WTC11 (cell line): ENCODE measurements at regions not wholly inside any gene's neighbourhood (a gene's known extent, or its start where the extent isn't known, plus 50 kb on each side); places are given as distances from the start of the nearest gene placed in this dataset.
A peak's percentile ranks its signal among the peaks of the same experiment; 100 is the strongest.

Experiments
- ATAC-seq: fragments of 200-7000 bp; cut with Tn5 transposase; 2 replicates; pipeline ENCODE4 v1.10.0; 2021; ENCODE audit warnings: mild to moderate bottlenecking, moderate library complexity
- CTCF ChIA-PET: fragments of 300-600 bp; sonication (Branson Sonifier 250); formaldehyde crosslinking; loops from one replicate; lab custom pipeline; 2021; ENCODE audit warnings: antibody characterized with exemption; lab: Charles Lee
- POLR2A ChIA-PET: fragments of 350-600 bp; sonication (Branson Sonifier 250); formaldehyde crosslinking; loops from one replicate; lab custom pipeline; 2021; ENCODE audit warnings: antibody characterized with exemption; lab: Charles Lee
- DNase-seq: peaks from one replicate; pipeline ENCODE4 v3.0.0; 2021; ENCODE audit warnings: low spot score
- H3K27ac Mint-ChIP-seq: 2 replicates; pipeline ENCODE4 v1.8.0; 2021; ENCODE audit warnings: mixed read lengths
- H3K27me3 Mint-ChIP-seq: 2 replicates; pipeline ENCODE4 v1.8.0; 2021; ENCODE audit warnings: low read depth, mild to moderate bottlenecking, moderate library complexity, mixed read lengths
- H3K36me3 Mint-ChIP-seq: 2 replicates; pipeline ENCODE4 v1.8.0; 2021; ENCODE audit warnings: mixed read lengths
- H3K4me1 Mint-ChIP-seq: 2 replicates; pipeline ENCODE4 v1.8.0; 2022; ENCODE audit warnings: mixed read lengths
- H3K4me3 Mint-ChIP-seq: 2 replicates; pipeline ENCODE4 v1.8.0; 2021; ENCODE audit warnings: mild to moderate bottlenecking, moderate library complexity, mixed read lengths
- H3K9me3 Mint-ChIP-seq: 2 replicates; pipeline ENCODE4 v1.8.0; 2021; ENCODE audit warnings: mixed read lengths
- ATF2 ChIP-seq: sonication (generic); formaldehyde crosslinking; IDR thresholded peaks from 2 replicates; pipeline ENCODE4 v1.8.1; 2022; ENCODE audit warnings: low read depth, missing genetic modification reagents, borderline replicate concordance
- CDX4 ChIP-seq: fragments of 250-450 bp; sonication (Bioruptor Pico); IDR thresholded peaks from 2 replicates; pipeline ENCODE4 v1.9.0; 2021; ENCODE audit warnings: moderate library complexity, mild to moderate bottlenecking, inconsistent platforms, borderline replicate concordance
- E2F1 ChIP-seq: sonication (generic); formaldehyde crosslinking; IDR thresholded peaks from 2 replicates; pipeline ENCODE4 v1.8.0; 2022; ENCODE audit warnings: mild to moderate bottlenecking, missing genetic modification reagents
- IRF1 ChIP-seq: sonication (generic); formaldehyde crosslinking; IDR thresholded peaks from 2 replicates; pipeline ENCODE4 v1.8.0; 2023; ENCODE audit warnings: missing genetic modification reagents
- KAT7 ChIP-seq: sonication (generic); formaldehyde crosslinking; IDR thresholded peaks from 2 replicates; pipeline ENCODE4 v1.8.1; 2023; ENCODE audit warnings: missing genetic modification reagents, mild to moderate bottlenecking, borderline replicate concordance
- NR3C1 ChIP-seq: sonication (generic); formaldehyde crosslinking; conservative IDR thresholded peaks from 2 replicates; pipeline ENCODE4 v1.8.1; 2023; ENCODE audit warnings: low read depth, mild to moderate bottlenecking, missing genetic modification reagents
- PRRX2 ChIP-seq: fragments of 250-450 bp; sonication (Bioruptor Pico); IDR thresholded peaks from 2 replicates; pipeline ENCODE4 v1.8.0; 2021; ENCODE audit warnings: mild to moderate bottlenecking
- RORB ChIP-seq: fragments of 250-450 bp; sonication (Bioruptor Pico); IDR thresholded peaks from 2 replicates; pipeline ENCODE4 v1.9.0; 2021; ENCODE audit warnings: mild to moderate bottlenecking
- STAT6 ChIP-seq: sonication (generic); formaldehyde crosslinking; conservative IDR thresholded peaks from 2 replicates; pipeline ENCODE4 v1.8.1; 2023; ENCODE audit warnings: mild to moderate bottlenecking, low read depth, missing genetic modification reagents, moderate library complexity
- TEAD4 ChIP-seq: sonication (generic); formaldehyde crosslinking; IDR thresholded peaks from 2 replicates; pipeline ENCODE4 v1.8.0; 2022; ENCODE audit warnings: mild to moderate bottlenecking, missing genetic modification reagents
- TP53 ChIP-seq: sonication (generic); formaldehyde crosslinking; IDR thresholded peaks from 2 replicates; pipeline ENCODE4 v1.8.1; 2023; ENCODE audit warnings: mild to moderate bottlenecking, missing genetic modification reagents
- USF2 ChIP-seq: sonication (generic); formaldehyde crosslinking; IDR thresholded peaks from 2 replicates; pipeline ENCODE4 v1.8.1; 2023; ENCODE audit warnings: mild to moderate bottlenecking, missing genetic modification reagents, moderate library complexity
- ZBTB21 ChIP-seq: sonication (generic); formaldehyde crosslinking; IDR thresholded peaks from 2 replicates; pipeline ENCODE4 v1.8.1; 2023; ENCODE audit warnings: mild to moderate bottlenecking, missing genetic modification reagents, borderline replicate concordance
- ZBTB43 ChIP-seq: sonication (generic); formaldehyde crosslinking; IDR thresholded peaks from 2 replicates; pipeline ENCODE4 v1.8.1; 2023; ENCODE audit warnings: mild to moderate bottlenecking, missing genetic modification reagents
- ZNF317 ChIP-seq: sonication (generic); formaldehyde crosslinking; IDR thresholded peaks from 2 replicates; pipeline ENCODE4 v1.8.1; 2023; ENCODE audit warnings: low read depth, mild to moderate bottlenecking, moderate library complexity, missing genetic modification reagents, borderline replicate concordance
- ZSCAN18 ChIP-seq: fragments of 250-450 bp; sonication (Bioruptor Pico); IDR thresholded peaks from 2 replicates; pipeline ENCODE4 v2.1.2; 2022; ENCODE audit warnings: mild to moderate bottlenecking, moderate library complexity

GRCh38 chr7:109101332-109101731, 531.7 kb downstream of the DNAJB9 start:
- H3K27ac Mint-ChIP-seq, result no peak overlapping the region
- no peak for TF ChIP-seq CDX4 (CRISPR knock-in tag)
- TF ChIP-seq IRF1 (CRISPR knock-in tag), result no peak
- no peak for TF ChIP-seq TP53 (CRISPR knock-in tag)
- no peaks in the 10 kb centered on the region for H3K4me1 Mint-ChIP-seq
- H3K27me3 Mint-ChIP-seq, result no peaks in the 10 kb centered on the region
- no peaks in the 10 kb centered on the region for H3K9me3 Mint-ChIP-seq
- DNase-seq (no peak), ATAC-seq (peak; percentile 73)
- ChIA-PET POLR2A (no interaction called here), CTCF (no interaction called here)
- H3K4me3 Mint-ChIP-seq, result no peak overlapping the region
- H3K36me3 Mint-ChIP-seq, result no peaks in the 10 kb centered on the region

GRCh38 chr7:109109558-109109957, 539.9 kb downstream of the DNAJB9 start:
- CTCF ChIA-PET, result no interaction called here
- Mint-ChIP-seq H3K27ac (no peak overlapping the region), H3K36me3 (no peaks in the 10 kb centered on the region), H3K9me3 (no peaks in the 10 kb centered on the region), H3K27me3 (no peaks in the 10 kb centered on the region), H3K4me3 (no peak overlapping the region)
- ATAC-seq, result no peak
- POLR2A ChIA-PET, result no interaction called here
- TF ChIP-seq ZBTB21 (CRISPR knock-in tag), result no peak
- no peak for TF ChIP-seq IRF1 (CRISPR knock-in tag)
- TF ChIP-seq KAT7 (CRISPR knock-in tag), result no peak
- TF ChIP-seq TEAD4 (CRISPR knock-in tag), result no peak
- TF ChIP-seq E2F1 (CRISPR knock-in tag), result no peak
- TF ChIP-seq ZSCAN18 (CRISPR knock-in tag), result no peak
- no peak for TF ChIP-seq RORB (CRISPR knock-in tag)
- no peak for TF ChIP-seq ZBTB43 (CRISPR knock-in tag)
- TF ChIP-seq USF2 (CRISPR knock-in tag), result no peak
- no peak for TF ChIP-seq ZNF317 (CRISPR knock-in tag)
- no peak for TF ChIP-seq ATF2 (CRISPR knock-in tag)
- no peak for TF ChIP-seq PRRX2 (CRISPR knock-in tag)
- TF ChIP-seq NR3C1 (CRISPR knock-in tag), result no peak
- no peak for TF ChIP-seq STAT6
- TF ChIP-seq, all 79 proteins: peak for 0
- no peak for DNase-seq
- H3K4me1 Mint-ChIP-seq, result peaks cover 9% of the 10 kb centered on the region
